IPS-18a (cell line): ENCODE measurements at regions not wholly inside any gene's neighbourhood (a gene's known extent, or its start where the extent isn't known, plus 50 kb on each side); places are given as distances from the start of the nearest gene placed in this dataset.

Experiments used
- H3K27ac ChIP-seq: one replicate; pipeline ENCODE4 v1.5.1; 2013; ENCODE audit warnings: low read length
- H3K27me3 ChIP-seq: one replicate; pipeline ENCODE4 v1.6.1; 2013; ENCODE audit warnings: mild to moderate bottlenecking, low read length; ENCODE audit not compliant: control insufficient read depth, insufficient read depth
- H3K36me3 ChIP-seq: one replicate; pipeline ENCODE4 v1.6.1; 2013; ENCODE audit warnings: low read depth, low read length; ENCODE audit not compliant: control insufficient read depth
- H3K4me1 ChIP-seq: one replicate; pipeline ENCODE4 v1.6.1; 2013; ENCODE audit warnings: low read depth, low read length; ENCODE audit not compliant: control insufficient read depth
- H3K4me3 ChIP-seq: one replicate; pipeline ENCODE4 v1.5.1; 2013; ENCODE audit warnings: low read length
- H3K9ac ChIP-seq: one replicate; pipeline ENCODE4 v1.6.1; 2013; ENCODE audit warnings: mild to moderate bottlenecking, low read length, moderate library complexity
- H3K9me3 ChIP-seq: one replicate; pipeline ENCODE4 v1.6.1; 2013; ENCODE audit warnings: low read depth, low read length; ENCODE audit not compliant: control insufficient read depth

- H3K4me3 ChIP-seq, result no peak overlapping the region
- no peaks in the 10 kb centered on the region for H3K27me3 ChIP-seq
- H3K9ac ChIP-seq, result no peak overlapping the region
Measured at GRCh38 chr4:124199185-124199584, 513.3 kb downstream of the ANKRD50 start.

DNA sequence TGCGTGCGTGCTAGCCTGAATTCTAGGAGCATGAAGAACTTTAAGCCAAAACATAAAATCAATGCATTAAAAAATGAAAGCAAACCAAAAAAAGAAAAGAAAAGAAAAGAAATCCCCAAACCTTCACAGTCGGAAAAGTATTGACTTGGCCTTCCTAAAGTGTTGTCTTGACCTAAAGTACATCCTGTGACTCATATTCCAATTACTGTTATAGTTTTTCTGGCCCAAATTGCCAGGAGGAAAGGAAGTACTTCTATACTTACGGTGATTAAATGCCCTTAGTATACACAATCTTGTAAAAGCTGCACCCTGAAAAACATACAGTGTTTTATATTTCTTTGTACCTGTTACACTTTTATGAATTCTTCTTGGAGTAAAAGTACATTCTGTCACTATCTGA is 512.8 kb downstream of the ANKRD50 start:
- Histone ChIP-seq H3K27ac (no peak overlapping the region), H3K27me3 (no peaks in the 10 kb centered on the region)

More at GRCh38 chr4:124199185-124199584, 513.3 kb downstream of the ANKRD50 start:
- Histone ChIP-seq H3K9me3 (no peaks in the 10 kb centered on the region), H3K27ac (no peak overlapping the region), H3K4me1 (no peaks in the 10 kb centered on the region), H3K36me3 (no peaks in the 10 kb centered on the region)

GRCh38 chr4:124201636-124202035 is 510.9 kb downstream of the ANKRD50 start:
- no peaks in the 10 kb centered on the region for H3K4me1 ChIP-seq
- H3K27ac ChIP-seq, result no peak overlapping the region
- no peaks in the 10 kb centered on the region for H3K36me3 ChIP-seq
- no peaks in the 10 kb centered on the region for H3K9me3 ChIP-seq
- H3K4me3 ChIP-seq, result no peak overlapping the region
- H3K9ac ChIP-seq, result no peak overlapping the region
- no peaks in the 10 kb centered on the region for H3K27me3 ChIP-seq

More for the DNA sequence above, 512.8 kb downstream of the ANKRD50 start:
- no peaks in the 10 kb centered on the region for H3K9me3 ChIP-seq
- no peak overlapping the region for H3K9ac ChIP-seq
- no peaks in the 10 kb centered on the region for H3K4me1 ChIP-seq
- H3K4me3 ChIP-seq, result no peak overlapping the region
- no peaks in the 10 kb centered on the region for H3K36me3 ChIP-seq

DNA sequence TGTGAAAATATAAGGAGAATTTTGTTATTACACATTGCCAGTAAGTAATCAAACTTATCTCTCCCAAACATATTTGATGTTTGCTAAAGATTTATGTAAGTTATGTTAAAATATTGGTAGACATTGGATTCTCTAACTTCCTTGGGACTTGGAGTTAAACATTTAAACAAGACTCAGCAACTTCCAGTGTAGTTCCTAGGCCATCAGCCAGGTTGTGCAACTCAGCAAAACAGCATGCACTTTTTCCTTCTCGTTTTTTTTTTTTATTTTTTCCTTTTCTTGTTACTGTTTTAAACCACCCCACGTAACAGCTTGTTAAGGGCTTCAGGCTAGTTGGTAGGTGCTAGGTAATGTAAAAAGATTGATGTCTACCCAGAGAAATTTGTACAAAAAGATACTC is 510.4 kb downstream of the ANKRD50 start:
- Histone ChIP-seq H3K27me3 (no peaks in the 10 kb centered on the region), H3K36me3 (no peaks in the 10 kb centered on the region), H3K4me3 (no peak overlapping the region), H3K27ac (no peak overlapping the region), H3K9me3 (no peaks in the 10 kb centered on the region), H3K9ac (no peak overlapping the region), H3K4me1 (no peaks in the 10 kb centered on the region)

- Histone ChIP-seq H3K4me1 (no peaks in the 10 kb centered on the region), H3K9ac (no peak overlapping the region), H3K27me3 (no peaks in the 10 kb centered on the region), H3K4me3 (no peak overlapping the region), H3K36me3 (no peaks in the 10 kb centered on the region), H3K27ac (no peak overlapping the region), H3K9me3 (no peaks in the 10 kb centered on the region)
Measured at GRCh38 chr4:124203613-124204238, 508.8 kb downstream of the ANKRD50 start.

- H3K27me3 ChIP-seq, result no peaks in the 10 kb centered on the region
- no peaks in the 10 kb centered on the region for H3K36me3 ChIP-seq
- H3K27ac ChIP-seq, result no peak overlapping the region
- H3K9ac ChIP-seq, result no peak overlapping the region
- no peak overlapping the region for H3K4me3 ChIP-seq
- no peaks in the 10 kb centered on the region for H3K4me1 ChIP-seq
- no peaks in the 10 kb centered on the region for H3K9me3 ChIP-seq
Measured at GRCh38 chr4:124206779-124207605, 505.5 kb downstream of the ANKRD50 start.

GRCh38 chr4:124209211-124209610 is 503.3 kb downstream of the ANKRD50 start:
- no peak overlapping the region for H3K9ac ChIP-seq
- no peaks in the 10 kb centered on the region for H3K4me1 ChIP-seq
- no peaks in the 10 kb centered on the region for H3K9me3 ChIP-seq
- no peak overlapping the region for H3K4me3 ChIP-seq
- no peak overlapping the region for H3K27ac ChIP-seq
- no peaks in the 10 kb centered on the region for H3K27me3 ChIP-seq
- no peaks in the 10 kb centered on the region for H3K36me3 ChIP-seq

- Histone ChIP-seq H3K27me3 (no peaks in the 10 kb centered on the region), H3K4me1 (no peaks in the 10 kb centered on the region), H3K4me3 (no peak overlapping the region), H3K9me3 (no peaks in the 10 kb centered on the region), H3K9ac (no peak overlapping the region), H3K27ac (no peak overlapping the region), H3K36me3 (no peaks in the 10 kb centered on the region)
Measured at GRCh38 chr4:124209626-124210025, 502.9 kb downstream of the ANKRD50 start.

DNA sequence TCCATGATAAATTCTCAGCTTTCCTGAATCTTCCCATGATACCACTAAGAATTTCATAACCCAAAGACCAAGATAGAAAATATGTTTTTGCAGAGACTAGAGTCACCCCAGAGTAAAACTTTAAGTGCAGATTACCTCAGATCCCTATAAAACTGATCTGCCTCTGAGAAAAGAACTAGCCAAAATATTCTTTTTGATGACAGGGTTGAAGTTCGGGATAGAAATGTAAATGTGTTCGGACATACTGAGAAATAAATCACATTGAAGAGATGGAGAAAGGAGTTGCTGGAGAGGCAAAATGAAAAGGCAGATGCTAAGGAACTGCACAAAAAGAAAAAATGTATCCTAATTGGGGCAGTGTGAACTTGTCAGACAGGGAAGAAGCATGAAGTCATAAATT is 501.8 kb downstream of the ANKRD50 start:
- Histone ChIP-seq H3K4me3 (no peak overlapping the region), H3K27ac (no peak overlapping the region), H3K36me3 (no peaks in the 10 kb centered on the region), H3K9ac (no peak overlapping the region), H3K27me3 (no peaks in the 10 kb centered on the region), H3K4me1 (no peaks in the 10 kb centered on the region), H3K9me3 (no peaks in the 10 kb centered on the region)

DNA sequence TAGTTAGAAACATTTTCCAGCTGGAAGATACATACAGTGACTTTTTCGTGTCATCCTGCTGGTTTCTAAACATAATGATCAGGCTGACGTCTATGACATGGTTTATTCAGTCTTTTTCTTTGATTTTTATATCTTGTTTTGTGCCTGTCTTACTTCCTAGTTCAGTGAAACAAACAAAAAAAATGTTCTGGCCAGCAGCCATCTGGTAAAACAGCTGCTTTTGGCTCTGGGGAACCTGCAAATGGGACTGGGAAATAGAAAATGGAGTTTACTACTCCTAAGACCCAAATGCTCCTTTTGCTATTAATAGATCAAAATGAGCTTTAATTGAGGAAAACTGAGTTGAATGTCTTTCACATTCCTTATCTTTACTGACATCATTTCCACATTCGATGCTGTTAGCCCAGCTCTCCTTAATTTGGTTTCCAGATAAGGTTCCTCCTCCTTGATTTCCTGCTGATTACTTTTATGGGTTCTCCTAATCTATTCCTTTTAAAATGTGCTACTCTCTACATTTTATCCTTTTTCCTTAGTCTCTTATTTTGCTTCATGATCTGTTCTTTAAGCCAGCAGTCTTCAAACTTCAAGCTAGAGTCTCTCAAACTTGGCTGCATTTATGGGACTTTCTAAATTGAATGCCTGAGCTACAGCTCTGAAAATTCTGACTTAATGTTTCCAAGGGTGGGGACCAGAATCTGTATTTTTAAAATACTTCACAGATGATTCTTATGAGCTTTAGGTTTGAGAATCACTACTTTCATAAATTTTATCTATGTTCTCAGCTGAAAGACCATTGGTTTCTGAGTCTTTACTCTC is 499.5 kb downstream of the ANKRD50 start:
- no peaks in the 10 kb centered on the region for H3K36me3 ChIP-seq
- H3K9ac ChIP-seq, result no peak overlapping the region
- no peaks in the 10 kb centered on the region for H3K27me3 ChIP-seq
- H3K9me3 ChIP-seq, result no peaks in the 10 kb centered on the region
- no peak overlapping the region for H3K4me3 ChIP-seq
- no peaks in the 10 kb centered on the region for H3K4me1 ChIP-seq
- no peak overlapping the region for H3K27ac ChIP-seq

DNA sequence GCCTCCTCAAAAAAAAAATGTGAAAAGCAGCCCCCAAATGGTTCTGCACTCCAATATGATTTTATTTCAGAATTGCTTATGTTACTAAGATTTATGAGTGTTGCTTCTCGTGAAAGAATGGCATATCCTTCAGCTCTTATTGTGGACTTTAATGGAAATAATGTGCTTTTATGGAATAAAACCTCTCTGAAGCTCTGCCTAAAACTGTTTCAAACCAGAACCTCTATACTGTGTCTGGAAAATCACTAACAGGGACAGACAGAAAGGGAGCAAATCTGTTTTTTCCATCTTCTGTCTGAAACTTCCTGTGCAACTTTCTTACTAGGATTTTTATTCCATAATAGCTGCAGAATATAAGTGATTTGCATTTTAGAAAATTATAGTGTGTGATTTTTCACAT is 493.1 kb downstream of the ANKRD50 start:
- Histone ChIP-seq H3K4me1 (no peaks in the 10 kb centered on the region), H3K27ac (no peak overlapping the region), H3K9me3 (no peaks in the 10 kb centered on the region)

More for the DNA sequence above, 493.1 kb downstream of the ANKRD50 start:
- no peaks in the 10 kb centered on the region for H3K36me3 ChIP-seq
- no peak overlapping the region for H3K4me3 ChIP-seq
- H3K27me3 ChIP-seq, result no peaks in the 10 kb centered on the region
- no peak overlapping the region for H3K9ac ChIP-seq
